ENCODE measurements at regions not wholly inside any gene's neighbourhood (a gene's known extent, or its start where the extent isn't known, plus 50 kb on each side); places are given as distances from the start of the nearest gene placed in this dataset.
"Not testable (repeated sequence)": the region's sequence is repeated elsewhere in the genome, so short reads cannot be mapped to it uniquely, and the experiment has no call there.

GRCh38 chr7:113304104-113304503, 185.8 kb upstream of the SMIM30 start:
- H3K4me1 ChIP-seq: no peaks in the 10 kb centered on the region
- no peak overlapping the region for H3K27ac ChIP-seq
- no peak for DNase-seq (ENCODE audit: low spot score)
- no peak overlapping the region for H3K4me3 ChIP-seq
- H3K9me3 ChIP-seq: no peaks in the 10 kb centered on the region
- no peaks in the 10 kb centered on the region for H3K36me3 ChIP-seq
- no peak for TF ChIP-seq CTCF (IDR thresholded peaks at IDR 0.05)
- H3K27me3 ChIP-seq: no peaks in the 10 kb centered on the region

GRCh38 chr7:113303388-113303787, 185.0 kb upstream of the SMIM30 start:
- not testable (repeated sequence) for H3K4me3 ChIP-seq; H3K27me3 ChIP-seq; H3K36me3 ChIP-seq; H3K27ac ChIP-seq; DNase-seq (ENCODE audit: low spot score); H3K4me1 ChIP-seq; H3K9me3 ChIP-seq

GRCh38 chr7:113301983-113302382, 183.6 kb upstream of the SMIM30 start:
- Histone ChIP-seq H3K27ac (no peak overlapping the region), H3K36me3 (no peaks in the 10 kb centered on the region), H3K27me3 (no peaks in the 10 kb centered on the region), H3K4me3 (no peak overlapping the region), H3K4me1 (no peaks in the 10 kb centered on the region), H3K9me3 (no peaks in the 10 kb centered on the region)
- DNase-seq (ENCODE audit: low spot score): no peak
- no peak for TF ChIP-seq CTCF (IDR thresholded peaks at IDR 0.05)

GRCh38 chr7:113301141-113301540, 182.8 kb upstream of the SMIM30 start:
- H3K36me3 ChIP-seq: no peaks in the 10 kb centered on the region
- H3K27me3 ChIP-seq: no peaks in the 10 kb centered on the region
- no peaks in the 10 kb centered on the region for H3K9me3 ChIP-seq
- no peaks in the 10 kb centered on the region for H3K4me1 ChIP-seq
- no peak for DNase-seq (ENCODE audit: low spot score)
- no peak overlapping the region for H3K4me3 ChIP-seq
- H3K27ac ChIP-seq: no peak overlapping the region
- no peak for TF ChIP-seq CTCF (IDR thresholded peaks at IDR 0.05)

GRCh38 chr7:113299748-113300147, 181.4 kb upstream of the SMIM30 start:
- Histone ChIP-seq H3K27me3 (no peaks in the 10 kb centered on the region), H3K36me3 (no peaks in the 10 kb centered on the region), H3K4me1 (no peaks in the 10 kb centered on the region), H3K4me3 (no peak overlapping the region), H3K27ac (no peak overlapping the region), H3K9me3 (no peaks in the 10 kb centered on the region)
- TF ChIP-seq CTCF (IDR thresholded peaks at IDR 0.05): no peak
- DNase-seq (ENCODE audit: low spot score): no peak

- Histone ChIP-seq H3K9me3 (no peaks in the 10 kb centered on the region), H3K27me3 (no peaks in the 10 kb centered on the region), H3K4me3 (no peak overlapping the region), H3K36me3 (no peaks in the 10 kb centered on the region), H3K27ac (no peak overlapping the region), H3K4me1 (no peaks in the 10 kb centered on the region)
- no peak for TF ChIP-seq CTCF (IDR thresholded peaks at IDR 0.05)
- no peak for DNase-seq (ENCODE audit: low spot score)
Measured at GRCh38 chr7:113298501-113298900, 180.1 kb upstream of the SMIM30 start.

All from right atrium auricular region (tissue), 2 donors.